Stimulated activated CD8-positive, alpha-beta memory T cell treated with anti-CD3 and anti-CD28 coated beads, Interleukin-2, amount 100 ng/mL, for 48 hours (primary cell): ENCODE measurements at regions not wholly inside any gene's neighbourhood (a gene's known extent, or its start where the extent isn't known, plus 50 kb on each side); places are given as distances from the start of the nearest gene placed in this dataset.

Source experiments
- DNase-seq, 2 donors: peaks; one replicate each; pipeline ENCODE4 v3.0.0-alpha.2; 2020; ENCODE audit warnings: low read depth in 2 of 2

GRCh38 chr21:14869984-14870852 is 194.6 kb downstream of the NRIP1 start:
- DNase-seq = no peak

GRCh38 chr21:14866859-14867765 is 197.7 kb downstream of the NRIP1 start:
- no peak for DNase-seq

GRCh38 chr21:14864211-14865021 is 200.4 kb downstream of the NRIP1 start:
- DNase-seq = peak; percentile 15 to 16

GRCh38 chr21:14863745-14864210 is 201.0 kb downstream of the NRIP1 start:
- no peak for DNase-seq

GRCh38 chr21:14862794-14863720 is 201.7 kb downstream of the NRIP1 start:
- no peak for DNase-seq

GRCh38 chr21:14858311-14858710 is 206.5 kb downstream of the NRIP1 start:
- no peak for DNase-seq

- no peak for DNase-seq
These were observed 207.3 kb downstream of the NRIP1 start for GRCh38 chr21:14857529-14857928.

- DNase-seq = no peak
These were observed 214.4 kb downstream of the NRIP1 start for GRCh38 chr21:14850394-14850793.

- DNase-seq = no peak
These were observed 218.2 kb downstream of the NRIP1 start for GRCh38 chr21:14846621-14847020.

- DNase-seq = no peak
These were observed 220.8 kb downstream of the NRIP1 start for GRCh38 chr21:14844001-14844400.

- no peak for DNase-seq
These were observed 222.2 kb downstream of the NRIP1 start for GRCh38 chr21:14842601-14843000.

GRCh38 chr21:14841511-14842472 is 223.0 kb downstream of the NRIP1 start:
- no peak for DNase-seq

GRCh38 chr21:14838400-14838799 is 226.4 kb downstream of the NRIP1 start:
- DNase-seq = no peak

- DNase-seq = no peak
These were observed 227.8 kb downstream of the NRIP1 start for GRCh38 chr21:14836950-14837349.

GRCh38 chr21:14833666-14834351 is 231.0 kb downstream of the NRIP1 start:
- no peak for DNase-seq

GRCh38 chr21:14833241-14833640 is 231.6 kb downstream of the NRIP1 start:
- no peak for DNase-seq

GRCh38 chr21:14830307-14830706 is 234.5 kb downstream of the NRIP1 start:
- DNase-seq = no peak

GRCh38 chr21:14829685-14830084 is 235.1 kb downstream of the NRIP1 start:
- no peak for DNase-seq

GRCh38 chr21:14827468-14827867 is 237.3 kb downstream of the NRIP1 start:
- DNase-seq = no peak
